ENCODE measurements at regions not wholly inside any gene's neighbourhood (a gene's known extent, or its start where the extent isn't known, plus 50 kb on each side); places are given as distances from the start of the nearest gene placed in this dataset.

- DNase-seq: no peak
Measured at GRCh38 chr1:63214553-63214952, 107.8 kb upstream of the FOXD3 start.

- no peak for DNase-seq
Measured at GRCh38 chr1:63223426-63223825, 98.9 kb upstream of the FOXD3 start.

DNA sequence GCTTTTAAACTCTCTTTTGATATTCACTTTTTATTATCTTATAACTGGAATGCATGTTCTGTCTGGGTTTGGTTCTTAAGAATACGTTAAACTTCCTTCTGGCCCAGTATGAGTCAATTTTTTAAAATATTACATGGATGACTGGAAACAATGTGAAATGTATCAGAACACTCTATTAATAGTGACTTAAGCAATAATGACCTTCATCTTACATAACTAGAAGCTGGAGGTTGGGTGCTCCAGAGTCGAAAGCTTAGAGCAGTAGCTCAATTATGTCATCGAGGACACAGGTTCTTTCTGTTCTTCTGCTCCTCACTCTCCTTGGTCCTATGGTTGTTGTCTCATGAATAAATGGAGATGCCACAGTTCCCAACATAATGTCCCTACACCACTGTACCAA, 91.6 kb upstream of the FOXD3 start:
- DNase-seq: no peak

GRCh38 chr1:63238721-63239120, 83.6 kb upstream of the FOXD3 start:
- DNase-seq: no peak

GRCh38 chr1:63245186-63245585, 77.2 kb upstream of the FOXD3 start:
- no peak for DNase-seq

GRCh38 chr1:63248216-63248615, 74.2 kb upstream of the FOXD3 start:
- no peak for DNase-seq

- no peak for DNase-seq
Measured at GRCh38 chr1:63255153-63255552, 67.2 kb upstream of the FOXD3 start.

GRCh38 chr1:63261736-63262458, 60.5 kb upstream of the FOXD3 start:
- DNase-seq: no peak

DNA sequence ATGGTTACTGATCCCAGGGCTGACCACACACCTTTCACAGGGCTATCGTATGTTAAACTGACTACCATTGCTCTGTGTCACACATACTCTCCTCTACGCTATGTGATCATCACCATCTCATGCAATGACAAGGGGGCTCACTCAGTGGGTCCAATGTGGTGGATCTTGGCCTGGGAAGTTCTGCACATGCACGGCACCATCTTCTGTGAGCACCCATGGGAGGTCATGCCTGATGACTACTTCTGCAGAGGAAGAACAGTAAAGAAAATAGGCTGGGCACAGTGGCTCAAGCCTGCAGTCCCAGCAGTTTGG, 60.0 kb upstream of the FOXD3 start:
- no peak for DNase-seq

GRCh38 chr1:63264161-63264560, 58.2 kb upstream of the FOXD3 start:
- no peak for DNase-seq

GRCh38 chr1:63266857-63267256, 55.5 kb upstream of the FOXD3 start:
- no peak for DNase-seq

DNA sequence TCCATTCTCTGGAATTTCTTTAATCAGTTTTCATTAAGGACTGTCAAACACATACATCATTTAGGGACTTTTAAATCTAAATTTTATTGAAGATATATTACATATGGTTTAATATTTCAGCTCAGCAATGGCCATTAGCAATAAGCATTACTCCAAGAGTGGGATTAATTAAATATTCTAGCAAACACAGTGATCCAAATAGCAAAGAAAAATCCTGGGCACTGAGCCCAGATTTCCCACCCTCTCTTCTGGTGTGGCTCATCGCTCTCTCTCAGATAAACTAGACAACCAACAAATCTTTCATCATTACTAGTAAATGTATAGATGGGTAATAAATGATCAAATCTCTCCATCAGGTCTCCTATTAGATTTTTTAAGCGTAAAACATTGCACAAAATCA, 53.5 kb upstream of the FOXD3 start:
- DNase-seq: no peak

DNA sequence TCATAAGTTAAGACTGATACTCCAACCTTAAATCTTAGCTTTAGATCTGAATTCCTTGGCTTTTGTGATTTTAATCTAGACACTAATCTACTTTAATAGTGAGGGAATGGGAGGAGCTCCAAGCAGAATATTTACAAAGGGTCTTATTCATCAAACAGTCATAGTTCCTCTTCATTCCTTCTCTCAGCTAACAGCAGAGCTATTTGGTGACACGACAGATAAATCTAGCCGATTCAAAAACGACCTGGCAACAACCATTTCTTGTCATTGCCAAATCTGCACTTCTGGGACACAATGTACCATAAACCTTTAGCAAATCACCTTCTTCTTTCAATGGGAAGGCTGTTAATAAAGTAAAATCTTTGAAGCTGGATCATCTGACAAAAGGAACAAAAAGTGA, 52.8 kb upstream of the FOXD3 start:
- DNase-seq: no peak
